MCF 10A (cell line): ENCODE measurements at regions not wholly inside any gene's neighbourhood (a gene's known extent, or its start where the extent isn't known, plus 50 kb on each side); places are given as distances from the start of the nearest gene placed in this dataset.
A peak's percentile ranks its signal among the peaks of the same experiment; 100 is the strongest.

Experiments
- BruUV-seq: library from RNA; stranded (reverse); fragments of 400-500 nt; replicated peaks from 2 replicates; lab custom pipeline; 2021; lab: Mats Ljungman, UMichigan
- CTCF ChIA-PET: fragments of 300-600 bp; sonication (Branson Sonifier 250); formaldehyde crosslinking; extraction: SDS; loops from one replicate; lab custom pipeline; 2021; ENCODE audit warnings: antibody characterized with exemption, inconsistent platforms; lab: Yijun Ruan, JAX
- POLR2A ChIA-PET: fragments of 300-600, 350-650 bp; sonication (Branson Sonifier 250); formaldehyde crosslinking; extraction: SDS; loops from one replicate; lab custom pipeline; 2020; ENCODE audit warnings: antibody characterized with exemption, inconsistent platforms; lab: Yijun Ruan, JAX
- DNase-seq: peaks from one replicate; pipeline ENCODE4 v3.0.0-alpha.2; 2018; ENCODE audit not compliant: unreplicated experiment
- H3K27ac Mint-ChIP-seq: one replicate; pipeline ENCODE4 v1.8.0; 2022; ENCODE audit warnings: mild to moderate bottlenecking, low read depth, mixed read lengths; ENCODE audit not compliant: unreplicated experiment
- H3K27me3 Mint-ChIP-seq: one replicate; pipeline ENCODE4 v1.8.0; 2022; ENCODE audit warnings: mixed read lengths; ENCODE audit not compliant: insufficient read depth, unreplicated experiment
- H3K36me3 Mint-ChIP-seq: one replicate; pipeline ENCODE4 v1.8.0; 2022; ENCODE audit warnings: mild to moderate bottlenecking, moderate library complexity, mixed read lengths; ENCODE audit not compliant: insufficient read depth, unreplicated experiment
- H3K4me1 Mint-ChIP-seq: one replicate; pipeline ENCODE4 v1.8.0; 2022; ENCODE audit warnings: mixed read lengths; ENCODE audit not compliant: insufficient read depth, unreplicated experiment
- H3K4me3 Mint-ChIP-seq: one replicate; pipeline ENCODE4 v1.8.0; 2022; ENCODE audit warnings: mild to moderate bottlenecking, moderate library complexity, mixed read lengths; ENCODE audit not compliant: unreplicated experiment
- H3K9me3 Mint-ChIP-seq: one replicate; pipeline ENCODE4 v1.8.0; 2022; ENCODE audit warnings: mixed read lengths; ENCODE audit not compliant: unreplicated experiment
- CTCF ChIP-seq: fragments of 200-600 bp; IDR thresholded peaks from one replicate; pipeline ENCODE4 v1.8.0; 2022; ENCODE audit warnings: antibody characterized with exemption, mild to moderate bottlenecking; ENCODE audit not compliant: unreplicated experiment
- intact Hi-C: fragments of 100-400 bp; cut with micrococcal nuclease; formaldehyde crosslinking; loops from 2 replicates; pipeline ENCODE4 v1.14.1; 2022

- Mint-ChIP-seq H3K9me3 (peaks cover 37% of the 10 kb centered on the region), H3K27me3 (no peaks in the 10 kb centered on the region), H3K36me3 (no peaks in the 10 kb centered on the region), H3K4me3 (no peak overlapping the region), H3K27ac (no peak overlapping the region), H3K4me1 (no peaks in the 10 kb centered on the region)
- POLR2A ChIA-PET, result no interaction called here
- TF ChIP-seq CTCF, result no peak
- intact Hi-C loops, result no loop called here
- DNase-seq, result no peak
- CTCF ChIA-PET, result no interaction called here
- no TSS peak for BruUV-seq
Observed at GRCh38 chr6:40020166-40020565, 85.9 kb upstream of the MOCS1 start.

- Mint-ChIP-seq H3K27me3 (no peaks in the 10 kb centered on the region), H3K36me3 (no peaks in the 10 kb centered on the region), H3K27ac (no peak overlapping the region), H3K9me3 (peaks cover 49% of the 10 kb centered on the region), H3K4me1 (no peaks in the 10 kb centered on the region), H3K4me3 (no peak overlapping the region)
- ChIA-PET CTCF (no interaction called here), POLR2A (no interaction called here)
- no peak for DNase-seq
- intact Hi-C loops, result no loop called here
- TF ChIP-seq CTCF, result no peak
- no TSS peak for BruUV-seq
Observed at GRCh38 chr6:40015530-40015929, 81.3 kb upstream of the MOCS1 start.

- no peak for TF ChIP-seq CTCF
- Mint-ChIP-seq H3K4me3 (no peak overlapping the region), H3K27ac (no peak overlapping the region), H3K9me3 (peaks cover 23% of the 10 kb centered on the region), H3K27me3 (no peaks in the 10 kb centered on the region), H3K36me3 (no peaks in the 10 kb centered on the region), H3K4me1 (no peaks in the 10 kb centered on the region)
- ChIA-PET CTCF (interaction anchor here (0.6 to 1.4 kb wide), 2 partner anchors 31 to 679 kb away, joined by 3 to 8 read pairs; no protein-coding TSS in a partner anchor), POLR2A (no interaction called here)
- intact Hi-C loops, result no loop called here
- DNase-seq, result peak; percentile 34
- BruUV-seq, result no TSS peak
Observed at GRCh38 chr6:40011844-40012243, 77.6 kb upstream of the MOCS1 start.

GRCh38 chr6:40000964-40001515, 66.8 kb upstream of the MOCS1 start:
- intact Hi-C loops, result no loop called here
- no peaks in the 10 kb centered on the region for H3K4me1 Mint-ChIP-seq
- H3K9me3 Mint-ChIP-seq, result peaks cover 58% of the 10 kb centered on the region
- no peak for TF ChIP-seq CTCF
- DNase-seq, result no peak
- H3K27ac Mint-ChIP-seq, result no peak overlapping the region
- no peaks in the 10 kb centered on the region for H3K27me3 Mint-ChIP-seq
- H3K4me3 Mint-ChIP-seq, result no peak overlapping the region
- peaks cover 4% of the 10 kb centered on the region for H3K36me3 Mint-ChIP-seq
- no TSS peak for BruUV-seq
- CTCF ChIA-PET, result no interaction called here
- POLR2A ChIA-PET, result no interaction called here
